Neural cell (in vitro differentiated cells): ENCODE measurements at regions not wholly inside any gene's neighbourhood (a gene's known extent, or its start where the extent isn't known, plus 50 kb on each side); places are given as distances from the start of the nearest gene placed in this dataset.
A peak's percentile ranks its signal among the peaks of the same experiment; 100 is the strongest.

Experiments
- H2AFZ ChIP-seq: fragments of 200-600, 300-800 bp; sonication (generic), shearing (Covaris generic); 2 replicates; pipeline ENCODE4 v1.6.0; 2014; ENCODE audit warnings: low read depth, mild to moderate bottlenecking, antibody characterized with exemption, low read length, moderate library complexity
- H3F3A ChIP-seq: fragments of 200-600 bp; shearing (Covaris generic); 2 replicates; pipeline ENCODE4 v1.6.1; 2016; ENCODE audit warnings: mild to moderate bottlenecking, moderate library complexity, mixed read lengths, antibody characterized with exemption, low read length; ENCODE audit not compliant: insufficient read depth, poor library complexity, severe bottlenecking
- H3K27ac ChIP-seq: fragments of 200-600, 300-800 bp; sonication (generic), shearing (Covaris generic); 2 replicates; pipeline ENCODE4 v1.5.1; 2014; ENCODE audit warnings: mild to moderate bottlenecking, low read length, moderate library complexity
- H3K27me3 ChIP-seq: fragments of 300-800, 200-600 bp; sonication (generic), shearing (Covaris generic); 2 replicates; pipeline ENCODE4 v1.6.0; 2014; ENCODE audit warnings: mild to moderate bottlenecking, low read depth, low read length, moderate library complexity; ENCODE audit not compliant: insufficient read depth
- H3K36me3 ChIP-seq: fragments of 300-800, 200-600 bp; sonication (generic), shearing (Covaris generic); 2 replicates; pipeline ENCODE4 v1.5.1; 2014; ENCODE audit warnings: mild to moderate bottlenecking, antibody characterized with exemption, low read length, moderate library complexity; ENCODE audit not compliant: insufficient read depth
- H3K4me2 ChIP-seq: fragments of 300-800, 200-600 bp; sonication (generic), shearing (Covaris generic); 2 replicates; pipeline ENCODE4 v1.6.0; 2014; ENCODE audit warnings: mild to moderate bottlenecking, low read length
- H3K4me3 ChIP-seq: fragments of 300-800, 200-600 bp; sonication (generic), shearing (Covaris generic); 2 replicates; pipeline ENCODE4 v1.5.1; 2014; ENCODE audit warnings: mild to moderate bottlenecking, low read length, moderate library complexity
- H3K79me2 ChIP-seq: fragments of 200-600 bp; shearing (Covaris generic); replicated peaks from 2 replicates; pipeline ENCODE4 v1.6.0; 2014; ENCODE audit warnings: mild to moderate bottlenecking, low read length, moderate library complexity; ENCODE audit not compliant: insufficient read depth
- H3K9ac ChIP-seq: fragments of 300-800, 200-600 bp; sonication (generic), shearing (Covaris generic); 2 replicates; pipeline ENCODE4 v1.6.1; 2016; ENCODE audit warnings: mild to moderate bottlenecking, low read length, mixed read lengths
- H3K9me2 ChIP-seq: fragments of 200-600 bp; shearing (Covaris generic); 2 replicates; pipeline ENCODE4 v1.6.1; 2016; ENCODE audit warnings: mild to moderate bottlenecking, low read length, mixed read lengths; ENCODE audit not compliant: insufficient read depth
- H3K9me3 ChIP-seq: fragments of 200-600, 300-800 bp; sonication (generic), shearing (Covaris generic); 2 replicates; pipeline ENCODE4 v1.6.1; 2016; ENCODE audit warnings: mild to moderate bottlenecking, mixed run types, low read length, moderate library complexity, mixed read lengths
- H4K20me1 ChIP-seq: fragments of 200-600 bp; shearing (Covaris generic); 2 replicates; pipeline ENCODE4 v1.6.1; 2016; ENCODE audit warnings: mild to moderate bottlenecking, mixed run types; ENCODE audit not compliant: insufficient read depth
- CTCF ChIP-seq: fragments of 450-650 bp; IDR thresholded peaks from 2 replicates; pipeline ENCODE4 v1.5.1; 2014; ENCODE audit warnings: antibody characterized with exemption, mild to moderate bottlenecking, moderate library complexity; ENCODE audit not compliant: poor library complexity, severe bottlenecking
- EP300 ChIP-seq: fragments of 450-650 bp; conservative IDR thresholded peaks from 2 replicates; pipeline ENCODE4 v1.6.1; 2014; ENCODE audit warnings: antibody characterized with exemption, mild to moderate bottlenecking, moderate library complexity; ENCODE audit not compliant: poor library complexity, severe bottlenecking
- EZH2 ChIP-seq: fragments of 200-600, 300-800 bp; shearing (Covaris generic), sonication (generic); IDR thresholded peaks from 2 replicates; pipeline ENCODE4 v1.6.1; 2014; ENCODE audit warnings: antibody characterized with exemption, low read length, borderline replicate concordance, mild to moderate bottlenecking; ENCODE audit not compliant: insufficient read depth, poor library complexity, severe bottlenecking
- MXI1 ChIP-seq: fragments of 450-650 bp; conservative IDR thresholded peaks from 2 replicates; pipeline ENCODE4 v1.6.1; 2014; ENCODE audit warnings: antibody characterized with exemption, mild to moderate bottlenecking; ENCODE audit not compliant: poor library complexity, severe bottlenecking
- POLR2AphosphoS5 ChIP-seq: IDR thresholded peaks from 2 replicates; pipeline ENCODE4 v1.6.1; 2012
- RAD21 ChIP-seq: fragments of 450-650 bp; conservative IDR thresholded peaks from 2 replicates; pipeline ENCODE4 v1.6.1; 2014; ENCODE audit warnings: antibody characterized with exemption, mild to moderate bottlenecking, moderate library complexity
- REST ChIP-seq: IDR thresholded peaks from 2 replicates; pipeline ENCODE4 v1.6.1; 2012; ENCODE audit warnings: borderline replicate concordance
- SMC3 ChIP-seq: fragments of 450-650 bp; conservative IDR thresholded peaks from 2 replicates; pipeline ENCODE4 v1.6.1; 2014; ENCODE audit warnings: antibody characterized with exemption, mild to moderate bottlenecking, moderate library complexity; ENCODE audit not compliant: poor library complexity
- TAF1 ChIP-seq: IDR thresholded peaks from 2 replicates; pipeline ENCODE4 v1.6.1; 2012; ENCODE audit warnings: low read depth

GRCh38 chr3:28716939-28717338, 368.3 kb upstream of the AZI2 start:
- H2AFZ ChIP-seq = no peak overlapping the region
- no peaks in the 10 kb centered on the region for H3F3A ChIP-seq
- H3K36me3 ChIP-seq = no peaks in the 10 kb centered on the region
- no peaks in the 10 kb centered on the region for H3K9me2 ChIP-seq
- H3K27ac ChIP-seq = no peak overlapping the region
- H3K4me2 ChIP-seq = no peak overlapping the region
- no peaks in the 10 kb centered on the region for H3K9me3 ChIP-seq
- H4K20me1 ChIP-seq = no peaks in the 10 kb centered on the region
- no peaks in the 10 kb centered on the region for H3K27me3 ChIP-seq
- TF ChIP-seq EP300 (peak; percentile 73), SMC3 (no peak), MXI1 (no peak), CTCF (no peak), RAD21 (no peak), TAF1 (no peak)
- H3K4me3 ChIP-seq = peak overlapping the region; percentile 12
- no peaks in the 10 kb centered on the region for H3K79me2 ChIP-seq
- H3K9ac ChIP-seq = no peak overlapping the region

- Histone ChIP-seq H3K36me3 (no peaks in the 10 kb centered on the region), H3K9ac (no peak overlapping the region), H3K9me2 (no peaks in the 10 kb centered on the region), H3F3A (no peaks in the 10 kb centered on the region), H3K27ac (no peak overlapping the region), H3K79me2 (no peaks in the 10 kb centered on the region), H3K4me2 (no peak overlapping the region), H4K20me1 (no peaks in the 10 kb centered on the region), H3K27me3 (no peaks in the 10 kb centered on the region), H3K9me3 (no peaks in the 10 kb centered on the region), H2AFZ (no peak overlapping the region), H3K4me3 (no peak overlapping the region)
- TF ChIP-seq POLR2AphosphoS5 (no peak), RAD21 (no peak), EP300 (no peak), SMC3 (no peak), TAF1 (no peak)
Observed at GRCh38 chr3:28718074-28718849, 369.6 kb upstream of the AZI2 start.

- H4K20me1 ChIP-seq = no peaks in the 10 kb centered on the region
Observed at GRCh38 chr3:28726840-28727239, 378.2 kb upstream of the AZI2 start.

More at GRCh38 chr3:28726840-28727239, 378.2 kb upstream of the AZI2 start:
- Histone ChIP-seq H3K36me3 (no peaks in the 10 kb centered on the region), H3K4me2 (no peak overlapping the region), H3K9me3 (no peaks in the 10 kb centered on the region), H3K27ac (no peak overlapping the region), H3K27me3 (no peaks in the 10 kb centered on the region), H3F3A (no peaks in the 10 kb centered on the region), H2AFZ (no peak overlapping the region), H3K4me3 (no peak overlapping the region), H3K79me2 (no peaks in the 10 kb centered on the region), H3K9ac (no peak overlapping the region), H3K9me2 (no peaks in the 10 kb centered on the region)
- TF ChIP-seq REST (no peak), EZH2 (no peak), SMC3 (no peak), POLR2AphosphoS5 (no peak), EP300 (no peak), TAF1 (no peak), MXI1 (no peak)
